GM19099 (cell line): ENCODE measurements at regions not wholly inside any gene's neighbourhood (a gene's known extent, or its start where the extent isn't known, plus 50 kb on each side); places are given as distances from the start of the nearest gene placed in this dataset.

Source experiments
- POLR2A ChIP-seq: IDR thresholded peaks from 3 replicates; pipeline ENCODE4 v1.6.1; 2011; ENCODE audit warnings: low read depth; ENCODE audit not compliant: insufficient read length; ENCODE audit errors: extremely low read depth

GRCh38 chr18:10354241-10354811 lies 100.1 kb upstream of the APCDD1 start:
- no peak for TF ChIP-seq POLR2A

- no peak for TF ChIP-seq POLR2A
These were observed 99.5 kb upstream of the APCDD1 start for GRCh38 chr18:10354890-10355289.

GRCh38 chr18:10361660-10362059 lies 92.8 kb upstream of the APCDD1 start:
- no peak for TF ChIP-seq POLR2A

GRCh38 chr18:10365021-10365500 lies 89.4 kb upstream of the APCDD1 start:
- TF ChIP-seq POLR2A = no peak

GRCh38 chr18:10365901-10366300 lies 88.5 kb upstream of the APCDD1 start:
- no peak for TF ChIP-seq POLR2A

GRCh38 chr18:10367836-10368235 lies 86.6 kb upstream of the APCDD1 start:
- no peak for TF ChIP-seq POLR2A

- no peak for TF ChIP-seq POLR2A
These were observed 85.7 kb upstream of the APCDD1 start for GRCh38 chr18:10368456-10369453.

- no peak for TF ChIP-seq POLR2A
These were observed 83.7 kb upstream of the APCDD1 start for GRCh38 chr18:10370716-10371115.

- TF ChIP-seq POLR2A = no peak
These were observed 83.3 kb upstream of the APCDD1 start for GRCh38 chr18:10371165-10371564.

GRCh38 chr18:10374195-10374594 lies 80.2 kb upstream of the APCDD1 start:
- no peak for TF ChIP-seq POLR2A

- TF ChIP-seq POLR2A = no peak
These were observed 79.7 kb upstream of the APCDD1 start for GRCh38 chr18:10374636-10375293.

- TF ChIP-seq POLR2A = no peak
These were observed 77.7 kb upstream of the APCDD1 start for GRCh38 chr18:10376731-10377130.

- TF ChIP-seq POLR2A = no peak
These were observed 76.5 kb upstream of the APCDD1 start for GRCh38 chr18:10377956-10378355.

GRCh38 chr18:10378688-10379420 lies 75.6 kb upstream of the APCDD1 start:
- no peak for TF ChIP-seq POLR2A

- TF ChIP-seq POLR2A = no peak
These were observed 74.9 kb upstream of the APCDD1 start for GRCh38 chr18:10379522-10379921.
